ENCODE measurements at regions not wholly inside any gene's neighbourhood (a gene's known extent, or its start where the extent isn't known, plus 50 kb on each side); places are given as distances from the start of the nearest gene placed in this dataset.
"Not testable (repeated sequence)": the region's sequence is repeated elsewhere in the genome, so short reads cannot be mapped to it uniquely, and the experiment has no call there.

DNA sequence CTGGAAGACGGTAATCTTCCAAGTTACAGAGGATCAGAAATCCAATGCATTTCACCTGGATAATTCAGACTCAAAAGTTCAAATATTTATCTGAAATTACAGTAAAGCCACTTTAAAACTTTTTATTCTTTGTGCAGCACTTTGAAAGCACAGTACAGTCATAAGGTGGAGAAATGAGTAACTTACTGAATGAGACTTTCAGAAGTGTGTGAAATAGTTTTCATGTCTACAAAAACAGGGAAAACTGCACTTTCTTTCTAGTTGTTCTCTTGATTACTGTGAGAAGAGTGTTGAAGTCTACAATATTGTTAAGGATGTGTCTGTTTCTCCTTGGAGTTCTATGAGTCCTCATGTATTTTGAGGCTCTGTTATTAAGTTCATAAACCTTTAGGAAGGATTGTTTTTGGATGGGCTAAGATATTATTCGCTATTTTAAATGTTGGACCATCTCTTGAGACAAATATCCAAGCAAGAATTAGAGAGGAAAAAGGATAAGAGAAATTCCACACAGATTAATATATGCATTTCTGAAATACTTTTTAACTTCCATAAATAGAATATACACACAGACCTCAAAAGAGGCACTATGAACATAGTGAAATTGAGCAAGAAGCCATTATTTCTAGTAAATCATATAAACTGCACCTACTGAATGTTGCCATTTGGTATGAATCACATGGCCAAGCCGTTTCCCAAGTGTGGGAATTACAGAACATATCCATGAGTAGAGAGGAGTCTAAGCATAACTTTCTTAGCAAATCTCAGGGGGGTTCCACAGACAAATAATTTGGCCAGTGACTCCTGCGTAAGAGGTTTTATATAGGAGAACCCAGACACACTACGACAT is 83.6 kb upstream of the PLEKHM1 start:
- Histone ChIP-seq H3K36me3 (ENCODE audit: control insufficient read depth, insufficient read depth, low read length) (no peaks in the 10 kb centered on the region; the same call in 1 of the 2 replicates), H3K9me3 (ENCODE audit: control insufficient read depth, insufficient read depth, low read depth, low read length) (no peaks in the 10 kb centered on the region), H3K27me3 (ENCODE audit: control insufficient read depth, insufficient read depth, low read length) (no peaks in the 10 kb centered on the region), H3K4me1 (ENCODE audit: control insufficient read depth, insufficient read depth, low read length) (no peaks in the 10 kb centered on the region), H3K27ac (ENCODE audit: low read length) (no peak overlapping the region), H3K4me3 (ENCODE audit: low read depth in 2 of 2, low read length in 2 of 2) (no peak overlapping the region)
- POLR2A ChIA-PET: no interaction called here
- intact Hi-C loops (cut with micrococcal nuclease; ENCODE audit: unreplicated experiment): no loop called here
- DNase-seq (ENCODE audit: low read depth, low spot score): no peak
- TF ChIP-seq, protein P1, sequence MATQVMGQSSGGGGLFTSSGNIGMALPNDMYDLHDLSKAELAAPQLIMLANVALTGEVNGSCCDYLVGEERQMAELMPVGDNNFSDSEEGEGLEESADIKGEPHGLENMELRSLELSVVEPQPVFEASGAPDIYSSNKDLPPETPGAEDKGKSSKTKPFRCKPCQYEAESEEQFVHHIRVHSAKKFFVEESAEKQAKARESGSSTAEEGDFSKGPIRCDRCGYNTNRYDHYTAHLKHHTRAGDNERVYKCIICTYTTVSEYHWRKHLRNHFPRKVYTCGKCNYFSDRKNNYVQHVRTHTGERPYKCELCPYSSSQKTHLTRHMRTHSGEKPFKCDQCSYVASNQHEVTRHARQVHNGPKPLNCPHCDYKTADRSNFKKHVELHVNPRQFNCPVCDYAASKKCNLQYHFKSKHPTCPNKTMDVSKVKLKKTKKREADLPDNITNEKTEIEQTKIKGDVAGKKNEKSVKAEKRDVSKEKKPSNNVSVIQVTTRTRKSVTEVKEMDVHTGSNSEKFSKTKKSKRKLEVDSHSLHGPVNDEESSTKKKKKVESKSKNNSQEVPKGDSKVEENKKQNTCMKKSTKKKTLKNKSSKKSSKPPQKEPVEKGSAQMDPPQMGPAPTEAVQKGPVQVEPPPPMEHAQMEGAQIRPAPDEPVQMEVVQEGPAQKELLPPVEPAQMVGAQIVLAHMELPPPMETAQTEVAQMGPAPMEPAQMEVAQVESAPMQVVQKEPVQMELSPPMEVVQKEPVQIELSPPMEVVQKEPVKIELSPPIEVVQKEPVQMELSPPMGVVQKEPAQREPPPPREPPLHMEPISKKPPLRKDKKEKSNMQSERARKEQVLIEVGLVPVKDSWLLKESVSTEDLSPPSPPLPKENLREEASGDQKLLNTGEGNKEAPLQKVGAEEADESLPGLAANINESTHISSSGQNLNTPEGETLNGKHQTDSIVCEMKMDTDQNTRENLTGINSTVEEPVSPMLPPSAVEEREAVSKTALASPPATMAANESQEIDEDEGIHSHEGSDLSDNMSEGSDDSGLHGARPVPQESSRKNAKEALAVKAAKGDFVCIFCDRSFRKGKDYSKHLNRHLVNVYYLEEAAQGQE (IDR thresholded peaks at IDR 0.05; ENCODE audit: insufficient read depth in 1 of 2, low read depth in 2 of 2, low read length in 1 of 2): no peak
- TF ChIP-seq TCF7L2 (IDR thresholded peaks at IDR 0.05; ENCODE audit: low read depth, low read length): no peak
- TF ChIP-seq, protein P2, sequence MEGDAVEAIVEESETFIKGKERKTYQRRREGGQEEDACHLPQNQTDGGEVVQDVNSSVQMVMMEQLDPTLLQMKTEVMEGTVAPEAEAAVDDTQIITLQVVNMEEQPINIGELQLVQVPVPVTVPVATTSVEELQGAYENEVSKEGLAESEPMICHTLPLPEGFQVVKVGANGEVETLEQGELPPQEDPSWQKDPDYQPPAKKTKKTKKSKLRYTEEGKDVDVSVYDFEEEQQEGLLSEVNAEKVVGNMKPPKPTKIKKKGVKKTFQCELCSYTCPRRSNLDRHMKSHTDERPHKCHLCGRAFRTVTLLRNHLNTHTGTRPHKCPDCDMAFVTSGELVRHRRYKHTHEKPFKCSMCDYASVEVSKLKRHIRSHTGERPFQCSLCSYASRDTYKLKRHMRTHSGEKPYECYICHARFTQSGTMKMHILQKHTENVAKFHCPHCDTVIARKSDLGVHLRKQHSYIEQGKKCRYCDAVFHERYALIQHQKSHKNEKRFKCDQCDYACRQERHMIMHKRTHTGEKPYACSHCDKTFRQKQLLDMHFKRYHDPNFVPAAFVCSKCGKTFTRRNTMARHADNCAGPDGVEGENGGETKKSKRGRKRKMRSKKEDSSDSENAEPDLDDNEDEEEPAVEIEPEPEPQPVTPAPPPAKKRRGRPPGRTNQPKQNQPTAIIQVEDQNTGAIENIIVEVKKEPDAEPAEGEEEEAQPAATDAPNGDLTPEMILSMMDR (IDR thresholded peaks at IDR 0.05): no peak
- no peak for TF ChIP-seq SIN3A (IDR thresholded peaks at IDR 0.05; ENCODE audit: borderline replicate concordance, insufficient read depth, low read depth, low read length)
- TF ChIP-seq POLR2AphosphoS5 (IDR thresholded peaks at IDR 0.05; ENCODE audit: low read depth, low read length): no peak
- no TSS peak for BruUV-seq (replicated peaks)
- CTCF ChIA-PET: no interaction called here
- in situ Hi-C loops (cut with HindIII; ENCODE audit: low pct_unique_long_range_greater_than_20kb, low sequenced_read_pairs): no loop called here
- ATAC-seq: no peak

DNA sequence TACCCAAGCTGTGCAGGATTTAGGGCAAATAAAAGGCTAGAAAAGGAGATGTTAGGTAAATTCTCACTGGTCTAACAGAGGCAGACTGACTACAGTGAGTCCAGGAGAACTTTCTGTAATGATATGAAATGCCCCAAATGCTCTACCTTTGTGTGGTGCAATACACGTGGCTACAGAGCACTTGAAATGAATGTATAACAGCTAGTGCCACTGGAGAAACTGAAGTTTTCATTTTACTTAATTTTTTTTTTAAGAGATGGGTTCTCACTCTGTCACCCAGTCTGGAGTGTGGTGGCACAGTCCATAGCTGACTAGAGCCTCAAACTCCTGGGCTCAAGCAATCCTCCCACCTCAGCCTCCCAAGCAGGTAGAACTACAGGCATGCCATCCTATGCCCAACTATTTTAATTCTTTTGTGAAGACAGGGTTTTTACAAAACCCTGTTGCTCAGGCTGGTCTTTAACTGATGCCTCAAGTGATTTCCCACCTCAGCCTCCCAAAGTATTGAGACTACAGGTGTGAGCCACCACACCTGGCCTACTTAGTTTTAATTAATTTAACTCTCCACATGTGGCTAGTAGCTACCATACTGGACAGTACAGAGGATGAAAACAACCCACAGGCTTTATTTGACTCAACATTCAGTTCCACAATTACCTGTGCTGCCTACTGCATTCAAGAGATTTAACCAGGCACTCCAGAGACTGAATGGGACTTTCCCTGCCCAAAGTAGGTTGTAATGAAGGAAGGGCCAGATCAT is 84.8 kb upstream of the PLEKHM1 start:
- DNase-seq (ENCODE audit: low read depth, low spot score) (no peak), ATAC-seq (no peak)
- no peaks in the 10 kb centered on the region for H3K27me3 ChIP-seq (ENCODE audit: control insufficient read depth, insufficient read depth, low read length)
- H3K36me3 ChIP-seq (ENCODE audit: control insufficient read depth, insufficient read depth, low read length): no peaks in the 10 kb centered on the region; the same call in 1 of the 2 replicates
- no peaks in the 10 kb centered on the region; the same call in 1 of the 2 replicates for H3K4me1 ChIP-seq (ENCODE audit: control insufficient read depth, insufficient read depth, low read length)
- TF ChIP-seq, protein P1 (IDR thresholded peaks at IDR 0.05; ENCODE audit: insufficient read depth in 1 of 2, low read depth in 2 of 2, low read length in 1 of 2): no peak
- TF ChIP-seq TCF7L2 (IDR thresholded peaks at IDR 0.05; ENCODE audit: low read depth, low read length): no peak
- no peak for TF ChIP-seq SIN3A (IDR thresholded peaks at IDR 0.05; ENCODE audit: borderline replicate concordance, insufficient read depth, low read depth, low read length)
- TF ChIP-seq, protein P2 (IDR thresholded peaks at IDR 0.05): no peak
- no peak for TF ChIP-seq POLR2AphosphoS5 (IDR thresholded peaks at IDR 0.05; ENCODE audit: low read depth, low read length)
- H3K27ac ChIP-seq (ENCODE audit: low read length): no peak overlapping the region
- ChIA-PET CTCF (no interaction called here), POLR2A (no interaction called here)
- no peaks in the 10 kb centered on the region for H3K9me3 ChIP-seq (ENCODE audit: control insufficient read depth, insufficient read depth, low read depth, low read length)
- in situ Hi-C loops (cut with HindIII; ENCODE audit: low pct_unique_long_range_greater_than_20kb, low sequenced_read_pairs): no loop called here
- intact Hi-C loops (cut with micrococcal nuclease; ENCODE audit: unreplicated experiment): no loop called here
- BruUV-seq (replicated peaks): no TSS peak
- H3K4me3 ChIP-seq (ENCODE audit: low read depth in 2 of 2, low read length in 2 of 2): no peak overlapping the region

DNA sequence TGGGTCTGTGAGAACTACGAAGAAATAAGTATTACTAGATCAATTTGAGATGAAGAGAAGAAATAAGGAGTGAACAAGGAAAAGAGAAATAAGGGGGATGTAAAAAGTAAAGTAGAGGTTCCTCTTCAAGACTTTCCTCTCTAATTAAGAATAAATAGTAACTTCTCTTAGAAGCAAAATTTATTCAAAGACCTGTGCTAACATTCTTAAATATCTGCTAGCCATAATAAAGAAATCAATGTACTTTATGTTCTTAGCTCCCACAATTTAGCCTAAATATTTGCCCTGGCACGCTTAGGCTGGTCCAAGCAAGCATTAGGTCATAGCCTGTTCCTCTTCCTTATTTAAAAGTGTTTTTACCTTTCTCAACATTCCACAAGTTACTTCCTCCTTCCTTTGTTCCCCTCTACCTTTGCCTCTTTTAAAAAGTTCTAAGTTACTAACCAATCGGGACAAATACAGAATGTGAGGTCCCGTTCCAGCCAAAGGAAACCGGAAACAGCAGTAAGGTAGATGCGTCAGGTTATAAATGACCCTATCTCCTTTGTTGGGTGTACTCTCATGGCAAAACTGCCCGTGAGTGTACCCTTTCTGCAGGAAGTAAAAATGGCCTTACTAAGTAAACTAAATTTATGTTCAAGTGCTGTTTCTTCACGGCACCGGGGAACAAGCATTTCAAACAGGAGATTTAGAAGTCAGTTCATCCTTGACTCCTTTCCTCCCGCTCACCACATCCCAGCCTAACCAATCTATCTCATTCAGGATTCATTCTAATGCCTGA is 86.2 kb upstream of the PLEKHM1 start:
- ATAC-seq; BruUV-seq (replicated peaks); H3K4me3 ChIP-seq (ENCODE audit: low read depth in 2 of 2, low read length in 2 of 2); H3K27ac ChIP-seq (ENCODE audit: low read length); in situ Hi-C loops (cut with HindIII; ENCODE audit: low pct_unique_long_range_greater_than_20kb, low sequenced_read_pairs); H3K4me1 ChIP-seq (ENCODE audit: control insufficient read depth, insufficient read depth, low read length); POLR2A ChIA-PET; H3K27me3 ChIP-seq (ENCODE audit: control insufficient read depth, insufficient read depth, low read length); H3K9me3 ChIP-seq (ENCODE audit: control insufficient read depth, insufficient read depth, low read depth, low read length); H3K36me3 ChIP-seq (ENCODE audit: control insufficient read depth, insufficient read depth, low read length); CTCF ChIA-PET; intact Hi-C loops (cut with micrococcal nuclease; ENCODE audit: unreplicated experiment); DNase-seq (ENCODE audit: low read depth, low spot score): not testable (repeated sequence)

Data from Panc1 (cell line).